NCI-H146 treated with DMSO at 0.1 percent for 48 hours (cell line): ENCODE measurements at regions not wholly inside any gene's neighbourhood (a gene's known extent, or its start where the extent isn't known, plus 50 kb on each side); places are given as distances from the start of the nearest gene placed in this dataset.
"Not testable (repeated sequence)": the region's sequence is repeated elsewhere in the genome, so short reads cannot be mapped to it uniquely, and the experiment has no call there.

Experiments
- DNase-seq: peaks from one replicate; lab custom pipeline; 2025; ENCODE audit not compliant: unreplicated experiment; lab: John Stamatoyannopoulos, UW

GRCh38 chr9:78707080-78707479 lies 410.2 kb downstream of the PSAT1 start:
- DNase-seq = no peak

DNA sequence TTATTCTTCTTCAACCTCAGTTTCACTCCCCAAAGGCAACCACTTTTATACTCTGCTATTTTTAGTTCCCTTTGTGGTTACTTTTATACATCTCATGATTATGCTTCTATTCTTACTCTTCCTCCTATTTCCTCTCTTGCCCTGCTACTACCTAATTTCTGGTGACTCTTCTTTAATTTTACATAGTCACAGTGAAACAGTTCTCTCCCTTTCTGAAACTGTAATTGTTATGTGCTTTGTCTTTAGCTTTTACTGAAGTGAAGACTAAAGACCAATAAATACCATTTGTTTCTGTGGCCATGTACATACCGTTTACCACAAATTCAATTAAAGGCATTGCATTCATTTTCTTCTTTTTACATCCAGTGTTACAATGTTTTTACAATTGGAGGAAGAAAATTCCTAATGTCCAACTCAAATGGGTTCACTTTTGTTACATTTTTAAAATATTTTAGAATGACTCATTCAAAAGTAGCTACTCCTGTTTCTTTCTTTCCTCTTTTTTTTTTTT lies 410.6 kb downstream of the PSAT1 start:
- no peak for DNase-seq

GRCh38 chr9:78712903-78713613 lies 416.1 kb downstream of the PSAT1 start:
- no peak for DNase-seq

GRCh38 chr9:78713614-78714405 lies 416.9 kb downstream of the PSAT1 start:
- peak; percentile 18 for DNase-seq

GRCh38 chr9:78714576-78714975 lies 417.7 kb downstream of the PSAT1 start:
- DNase-seq = no peak

DNA sequence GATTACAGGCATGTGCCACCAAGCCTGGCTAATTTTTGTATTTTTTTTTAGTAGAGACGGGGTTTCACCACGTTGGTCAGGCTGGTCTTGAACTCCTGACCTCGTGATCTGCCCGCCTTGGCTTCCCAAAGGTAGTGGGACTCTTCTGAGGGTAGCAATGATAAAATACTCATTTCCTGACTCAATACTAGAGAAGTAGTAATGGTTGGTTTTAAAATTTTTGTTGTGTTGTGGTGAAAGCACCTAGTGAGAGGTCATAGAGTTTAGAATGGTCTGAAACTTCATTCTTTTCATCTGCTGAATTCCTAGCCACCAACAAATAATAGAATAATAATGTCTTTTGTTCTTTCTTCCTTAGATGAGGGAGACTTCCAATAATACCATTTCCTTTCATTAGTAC lies 422.1 kb downstream of the PSAT1 start:
- not testable (repeated sequence) for DNase-seq

DNA sequence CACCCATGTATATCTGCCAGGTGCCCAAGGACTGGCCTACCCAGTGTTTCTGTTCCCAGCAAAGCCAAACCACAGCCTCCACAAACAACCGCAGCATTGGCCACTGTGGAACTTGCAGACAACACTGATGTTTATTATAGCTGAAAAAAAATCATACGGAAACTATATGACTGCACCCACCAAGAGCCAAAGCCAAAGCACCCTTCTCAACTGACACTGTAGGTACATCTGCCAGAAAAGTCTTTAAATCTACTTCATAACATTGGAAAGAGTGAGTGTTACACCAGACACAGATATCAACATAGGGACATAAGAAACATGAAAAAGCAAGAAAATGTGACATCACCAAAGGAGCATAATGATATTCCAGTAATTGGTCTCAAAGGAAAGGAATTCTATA lies 428.0 kb downstream of the PSAT1 start:
- DNase-seq = no peak

GRCh38 chr9:78725503-78725902 lies 428.6 kb downstream of the PSAT1 start:
- no peak for DNase-seq

DNA sequence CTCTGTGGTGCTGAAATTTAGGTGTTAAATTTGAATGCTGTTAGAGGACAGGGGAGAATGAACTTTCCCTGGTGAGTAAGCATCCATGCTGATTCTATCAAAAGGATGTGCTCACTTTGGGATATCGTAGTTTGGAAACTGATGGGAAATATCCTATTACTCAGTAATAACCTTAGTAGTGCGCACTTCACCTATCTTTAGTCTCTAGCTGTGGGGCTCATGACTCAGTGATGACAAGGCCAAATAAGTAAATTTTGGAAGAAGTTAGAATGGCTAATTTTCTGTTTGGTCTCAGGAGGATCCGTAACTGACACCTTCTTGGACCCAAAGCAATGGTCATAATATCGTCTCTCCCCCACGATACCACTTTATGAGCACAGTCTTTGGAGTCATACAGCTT lies 448.4 kb downstream of the PSAT1 start:
- DNase-seq = no peak

DNA sequence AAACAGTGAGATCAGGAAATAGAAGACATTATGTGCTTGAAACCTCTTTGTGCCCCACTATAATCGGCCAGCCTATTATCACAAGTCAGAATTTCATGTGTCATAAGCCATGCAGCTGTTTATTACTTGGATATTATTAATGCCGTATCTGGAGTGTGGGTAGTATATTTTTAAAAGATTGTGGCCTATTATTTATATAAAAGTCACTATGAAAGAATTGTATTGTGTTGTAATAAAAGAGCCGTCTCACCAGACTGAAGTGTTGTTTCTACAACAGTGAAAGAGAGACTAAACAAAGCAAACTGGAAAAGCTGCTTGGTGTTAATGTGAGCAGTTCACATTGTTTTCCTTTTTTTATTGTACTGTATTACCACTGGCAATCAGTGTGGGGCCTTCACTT lies 449.1 kb downstream of the PSAT1 start:
- DNase-seq = no peak

- DNase-seq = no peak
Observed at GRCh38 chr9:78753039-78753438, 456.1 kb downstream of the PSAT1 start.

- no peak for DNase-seq
Observed at GRCh38 chr9:78756813-78757510, 460.0 kb downstream of the PSAT1 start.

DNA sequence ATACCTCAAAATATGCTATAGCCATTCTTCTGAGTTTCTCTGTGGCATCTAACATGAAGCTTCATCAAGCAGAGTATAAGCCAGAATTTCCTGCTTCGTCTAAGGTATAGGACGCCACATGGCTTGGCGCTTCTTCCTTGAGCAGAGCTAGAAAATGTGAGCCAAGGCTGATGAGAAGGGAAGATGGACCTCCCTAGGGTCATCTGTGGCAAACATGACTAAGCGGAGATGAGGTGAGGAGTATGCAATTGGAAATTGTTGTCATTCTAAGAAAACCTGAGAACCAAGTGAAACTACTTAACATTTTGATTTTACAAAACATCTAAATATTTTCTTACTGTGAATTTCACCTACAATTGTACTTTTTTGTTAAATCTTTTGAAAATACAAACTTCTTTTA lies 466.5 kb downstream of the PSAT1 start:
- no peak for DNase-seq

DNA sequence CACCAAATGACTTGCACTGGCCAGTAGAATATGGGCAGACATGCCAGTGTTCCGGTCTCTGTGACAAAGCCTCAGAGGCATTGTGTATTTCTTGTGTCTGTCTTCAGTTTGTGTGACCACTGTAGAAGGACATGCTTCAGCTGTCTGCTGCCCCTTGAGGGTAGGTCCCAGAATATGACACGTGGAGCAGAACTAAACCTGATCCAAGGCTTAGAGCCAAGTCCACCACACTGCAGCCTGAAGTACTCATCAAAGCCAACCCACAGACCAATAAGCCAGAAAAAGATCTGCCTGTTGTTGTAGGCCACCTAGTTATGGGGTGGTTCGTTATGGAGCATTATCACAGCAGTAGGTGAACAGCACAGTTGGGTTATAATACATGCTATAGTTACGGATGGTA lies 468.9 kb downstream of the PSAT1 start:
- no peak for DNase-seq

GRCh38 chr9:78767490-78767889 lies 470.6 kb downstream of the PSAT1 start:
- no peak for DNase-seq

- DNase-seq = peak; percentile 7
Observed at GRCh38 chr9:78769690-78770089, 472.8 kb downstream of the PSAT1 start.

GRCh38 chr9:78775211-78775610 lies 478.3 kb downstream of the PSAT1 start:
- no peak for DNase-seq

DNA sequence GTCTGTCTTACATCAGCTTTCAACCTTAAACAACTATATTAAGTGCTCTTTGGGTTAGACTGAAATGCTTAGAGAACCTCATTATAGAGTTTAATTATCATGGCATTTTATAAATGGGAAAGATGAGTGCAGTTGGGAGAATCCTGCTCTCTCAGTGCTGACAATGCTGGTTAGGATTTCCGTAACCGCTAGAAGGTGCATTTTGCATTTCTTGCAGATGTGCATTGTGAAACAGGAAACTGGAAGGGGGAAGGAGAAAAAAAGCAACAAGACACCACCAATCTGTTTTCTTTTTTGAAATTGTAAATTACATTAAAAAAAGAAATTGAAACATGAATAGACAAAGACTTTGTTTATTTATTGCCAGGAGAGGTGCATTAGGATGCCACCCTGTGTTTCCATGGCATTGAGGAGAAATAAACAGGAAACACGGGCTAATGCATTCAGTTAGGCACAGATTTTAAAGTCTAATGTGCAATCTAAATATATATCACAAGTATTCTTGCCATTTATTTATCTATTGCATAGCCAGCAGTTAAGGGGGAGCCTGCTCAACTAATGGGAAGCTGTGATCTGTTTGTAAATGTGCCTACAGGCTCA lies 478.9 kb downstream of the PSAT1 start:
- DNase-seq = no peak

- no peak for DNase-seq
Observed at GRCh38 chr9:78777747-78778146, 480.8 kb downstream of the PSAT1 start.

DNA sequence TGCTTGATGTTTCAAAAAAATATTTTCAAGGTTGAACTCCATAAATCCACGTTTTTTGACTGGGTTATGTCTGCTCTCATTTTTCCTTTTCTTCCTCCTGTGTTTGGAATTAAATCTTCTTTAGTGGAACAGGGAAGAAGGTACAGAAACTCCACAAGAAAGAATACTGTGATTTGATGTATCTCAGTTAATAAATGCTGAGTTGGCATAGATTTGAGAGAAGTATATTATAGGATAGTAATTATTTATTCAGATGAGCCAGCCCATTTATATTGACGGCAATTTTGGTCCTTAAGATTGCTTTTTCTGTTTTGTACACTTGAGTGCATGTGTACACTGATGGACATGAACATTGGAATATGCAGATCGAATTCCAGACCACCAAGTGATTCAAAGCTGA lies 481.4 kb downstream of the PSAT1 start:
- no peak for DNase-seq

DNA sequence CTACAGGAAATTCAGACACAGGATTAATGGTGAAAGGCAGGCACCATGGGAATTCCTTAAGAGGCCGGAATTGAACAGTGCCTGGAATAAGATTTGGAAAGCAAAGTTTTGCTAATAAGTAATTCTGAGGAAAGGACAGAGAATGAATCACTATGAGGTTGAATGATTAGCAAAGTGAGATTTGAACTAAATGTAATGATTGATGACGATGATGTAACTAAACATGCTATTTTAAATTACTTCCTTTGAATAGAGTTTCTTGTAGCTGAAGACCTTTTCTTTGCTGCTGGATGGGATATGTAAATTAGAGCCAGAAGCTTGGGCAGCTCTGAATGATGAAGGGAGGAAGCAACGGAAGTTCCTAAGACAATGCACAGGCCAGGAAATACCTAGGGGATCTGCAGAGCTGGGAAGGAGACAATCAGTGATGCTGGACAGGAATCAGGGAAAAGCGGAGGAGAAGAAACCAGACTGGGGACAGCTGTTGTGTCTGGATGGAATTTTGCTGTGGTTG lies 482.0 kb downstream of the PSAT1 start:
- DNase-seq = no peak
